Fibroblast of lung (primary cell): ENCODE measurements at regions not wholly inside any gene's neighbourhood (a gene's known extent, or its start where the extent isn't known, plus 50 kb on each side); places are given as distances from the start of the nearest gene placed in this dataset.

Experiments
- DNase-seq, 2 donors: peaks; one replicate each; pipeline versions ENCODE4 v3.0.0 to v3.0.0-alpha.2; 2010; ENCODE audit warnings: low read depth in 2 of 2
- H2AFZ ChIP-seq: 2 replicates; pipeline ENCODE4 v1.5.1; 2012; ENCODE audit warnings: low read length, control low read depth, inconsistent platforms
- H3K27ac ChIP-seq: 2 replicates; pipeline ENCODE4 v1.5.1; 2011; ENCODE audit warnings: low read length, control low read depth; ENCODE audit not compliant: insufficient read depth
- H3K27me3 ChIP-seq: 2 replicates; pipeline ENCODE4 v1.5.1; 2011; ENCODE audit warnings: mild to moderate bottlenecking, low read length; ENCODE audit not compliant: control insufficient read depth, insufficient read depth
- H3K36me3 ChIP-seq: 2 replicates; pipeline ENCODE4 v1.5.1; 2011; ENCODE audit warnings: low read length; ENCODE audit not compliant: control insufficient read depth, insufficient read depth
- H3K4me1 ChIP-seq: 2 replicates; pipeline ENCODE4 v1.5.1; 2011; ENCODE audit warnings: low read length; ENCODE audit not compliant: control insufficient read depth, insufficient read depth; ENCODE audit errors: extremely low read depth
- H3K4me2 ChIP-seq: 2 replicates; pipeline ENCODE4 v1.5.1; 2011; ENCODE audit warnings: low read length, control low read depth; ENCODE audit not compliant: insufficient read depth; ENCODE audit errors: extremely low read depth
- H3K4me3 ChIP-seq, 4 experiments: fragments of 200-600 bp in 1 of 4; sonication (generic) in 1 of 4; replicated peaks in 1 of 4; 2 replicates each; pipeline ENCODE4 v1.5.1; 2011 to 2016; ENCODE audit warnings: low read length in 4 of 4, low read depth in 3 of 4, mild to moderate bottlenecking in 3 of 4, control low read depth in 2 of 4, inconsistent platforms in 1 of 4, mixed read lengths in 1 of 4; ENCODE audit not compliant: insufficient read depth in 1 of 4; ENCODE audit errors: control extremely low read depth in 1 of 4
- H3K79me2 ChIP-seq: 2 replicates; pipeline ENCODE4 v1.5.1; 2012; ENCODE audit warnings: mild to moderate bottlenecking, low read length, inconsistent platforms; ENCODE audit not compliant: control insufficient read depth, insufficient read depth
- H3K9ac ChIP-seq: 2 replicates; pipeline ENCODE4 v1.5.1; 2011; ENCODE audit warnings: mild to moderate bottlenecking, low read length, control low read depth; ENCODE audit not compliant: insufficient read depth
- H3K9me3 ChIP-seq: 2 replicates; pipeline ENCODE4 v1.5.1; 2012; ENCODE audit warnings: low read depth, low read length; ENCODE audit not compliant: control insufficient read depth, insufficient read depth
- H4K20me1 ChIP-seq: 2 replicates; pipeline ENCODE4 v1.5.1; 2011; ENCODE audit warnings: low read length; ENCODE audit not compliant: control insufficient read depth, insufficient read depth; ENCODE audit errors: extremely low read depth
- EZH2 ChIP-seq: IDR thresholded peaks from 2 replicates; pipeline ENCODE4 v1.5.1; 2012; ENCODE audit warnings: low read length, control low read depth, mild to moderate bottlenecking; ENCODE audit errors: missing control alignments
- TF ChIP-seq, protein P1 (sequence below), 2 donors: IDR thresholded peaks in 1 of 2; conservative IDR thresholded peaks in 1 of 2; 1 replicate in 1 of 2; 2 replicates in 1 of 2; pipeline ENCODE4 v1.5.1; 2011 to 2012; ENCODE audit warnings: low read length in 2 of 2, control low read depth in 1 of 2, inconsistent platforms in 1 of 2, low read depth in 1 of 2, mild to moderate bottlenecking in 1 of 2

DNA sequence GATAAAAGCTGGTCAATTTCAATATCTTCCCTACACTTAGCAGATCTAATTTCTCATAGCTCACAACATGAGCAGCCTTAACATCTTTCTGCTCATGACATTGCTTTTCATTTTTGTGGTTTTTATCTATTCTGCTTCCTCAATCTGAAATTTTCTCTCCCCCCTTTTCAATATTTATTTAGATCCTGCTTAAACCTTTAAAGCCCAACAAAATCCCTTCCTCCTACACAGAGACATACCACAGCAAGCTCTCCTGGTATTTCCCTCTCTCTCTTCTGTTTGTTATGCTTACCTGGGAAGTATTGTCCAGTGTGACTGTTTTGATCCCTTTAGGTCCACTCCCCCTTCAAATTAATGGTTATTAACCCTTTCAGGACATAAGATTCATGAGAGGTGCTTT is 582.5 kb downstream of the RFPL4B start:
- H3K4me3 ChIP-seq = no peak overlapping the region
- TF ChIP-seq, protein P1, sequence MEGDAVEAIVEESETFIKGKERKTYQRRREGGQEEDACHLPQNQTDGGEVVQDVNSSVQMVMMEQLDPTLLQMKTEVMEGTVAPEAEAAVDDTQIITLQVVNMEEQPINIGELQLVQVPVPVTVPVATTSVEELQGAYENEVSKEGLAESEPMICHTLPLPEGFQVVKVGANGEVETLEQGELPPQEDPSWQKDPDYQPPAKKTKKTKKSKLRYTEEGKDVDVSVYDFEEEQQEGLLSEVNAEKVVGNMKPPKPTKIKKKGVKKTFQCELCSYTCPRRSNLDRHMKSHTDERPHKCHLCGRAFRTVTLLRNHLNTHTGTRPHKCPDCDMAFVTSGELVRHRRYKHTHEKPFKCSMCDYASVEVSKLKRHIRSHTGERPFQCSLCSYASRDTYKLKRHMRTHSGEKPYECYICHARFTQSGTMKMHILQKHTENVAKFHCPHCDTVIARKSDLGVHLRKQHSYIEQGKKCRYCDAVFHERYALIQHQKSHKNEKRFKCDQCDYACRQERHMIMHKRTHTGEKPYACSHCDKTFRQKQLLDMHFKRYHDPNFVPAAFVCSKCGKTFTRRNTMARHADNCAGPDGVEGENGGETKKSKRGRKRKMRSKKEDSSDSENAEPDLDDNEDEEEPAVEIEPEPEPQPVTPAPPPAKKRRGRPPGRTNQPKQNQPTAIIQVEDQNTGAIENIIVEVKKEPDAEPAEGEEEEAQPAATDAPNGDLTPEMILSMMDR (conservative IDR thresholded peaks at IDR 0.05 in 1 of 2, IDR thresholded peaks at IDR 0.05 in 1 of 2; ENCODE audit: low read depth in 1 of 2, low read length in 2 of 2) = no peak
- no peak for TF ChIP-seq EZH2
- no peak overlapping the region for H3K4me2 ChIP-seq

DNA sequence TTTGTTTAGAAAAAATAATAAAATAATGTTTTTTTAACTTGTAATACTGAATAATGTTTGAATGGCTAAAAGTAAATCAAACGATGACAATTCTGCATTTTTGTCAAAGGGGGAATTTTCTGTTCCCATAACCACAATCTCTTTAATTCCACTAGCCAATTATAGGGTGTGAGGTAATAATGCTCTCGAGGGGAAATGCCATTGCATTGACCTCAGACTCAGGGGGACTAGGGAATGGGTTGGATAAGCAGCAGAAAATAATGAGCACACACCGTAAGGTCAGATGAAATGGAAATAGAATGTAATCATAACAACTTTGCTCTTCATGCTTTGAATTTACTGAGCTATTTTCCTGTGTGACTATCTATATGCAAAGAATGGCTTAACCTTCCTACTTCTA is 584.7 kb downstream of the RFPL4B start:
- no peak overlapping the region for H2AFZ ChIP-seq
- no peaks in the 10 kb centered on the region for H3K36me3 ChIP-seq

More for the DNA sequence above, 582.5 kb downstream of the RFPL4B start:
- Histone ChIP-seq H3K79me2 (no peaks in the 10 kb centered on the region), H2AFZ (no peak overlapping the region), H3K4me1 (peaks cover 2% of the 10 kb centered on the region), H3K9ac (no peak overlapping the region), H3K27ac (no peak overlapping the region), H3K36me3 (no peaks in the 10 kb centered on the region), H3K9me3 (no peaks in the 10 kb centered on the region), H3K27me3 (no peaks in the 10 kb centered on the region), H4K20me1 (no peaks in the 10 kb centered on the region)
- DNase-seq = peak in 1 of 2 donors; percentile 53

DNA sequence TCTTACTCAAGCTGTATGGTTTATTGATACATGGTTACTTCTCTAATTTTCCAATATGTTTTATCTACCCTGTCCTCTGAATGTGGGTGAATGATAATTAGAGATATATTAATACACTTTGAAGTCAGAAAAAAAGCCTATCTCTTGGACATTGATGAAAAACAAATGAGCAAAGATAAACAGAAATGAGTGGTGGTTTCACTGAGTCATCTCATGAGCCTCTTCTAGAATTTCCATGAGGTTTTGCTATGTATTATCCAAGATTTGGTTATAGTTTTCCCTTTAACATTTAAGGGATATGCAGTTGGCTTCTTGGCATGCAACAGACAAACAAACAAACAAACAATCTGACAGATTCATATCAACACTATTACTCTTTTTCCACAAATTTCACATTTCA is 586.8 kb downstream of the RFPL4B start:
- no peak overlapping the region for H3K27ac ChIP-seq
- TF ChIP-seq, protein P1 (conservative IDR thresholded peaks at IDR 0.05 in 1 of 2, IDR thresholded peaks at IDR 0.05 in 1 of 2; ENCODE audit: low read depth in 1 of 2, low read length in 2 of 2) = no peak
- no peak for TF ChIP-seq EZH2
- H4K20me1 ChIP-seq = no peaks in the 10 kb centered on the region
- no peaks in the 10 kb centered on the region for H3K36me3 ChIP-seq
- H2AFZ ChIP-seq = no peak overlapping the region
- H3K9me3 ChIP-seq = no peaks in the 10 kb centered on the region
- H3K9ac ChIP-seq = no peak overlapping the region
- H3K79me2 ChIP-seq = no peaks in the 10 kb centered on the region
- H3K4me3 ChIP-seq = no peak overlapping the region
- DNase-seq = peak; percentile 23 to 54
- H3K4me1 ChIP-seq = peaks cover 9% of the 10 kb centered on the region
- no peak overlapping the region for H3K4me2 ChIP-seq
- no peaks in the 10 kb centered on the region for H3K27me3 ChIP-seq

More for the DNA sequence above, 584.7 kb downstream of the RFPL4B start:
- H3K4me3 ChIP-seq = no peak overlapping the region
- no peak overlapping the region for H3K27ac ChIP-seq
- H3K4me2 ChIP-seq = no peak overlapping the region
- no peaks in the 10 kb centered on the region for H3K27me3 ChIP-seq
- no peaks in the 10 kb centered on the region for H3K79me2 ChIP-seq
- H3K9ac ChIP-seq = no peak overlapping the region
- peaks cover 9% of the 10 kb centered on the region for H3K4me1 ChIP-seq
- H3K9me3 ChIP-seq = no peaks in the 10 kb centered on the region
- TF ChIP-seq, protein P1 (conservative IDR thresholded peaks at IDR 0.05 in 1 of 2, IDR thresholded peaks at IDR 0.05 in 1 of 2; ENCODE audit: low read depth in 1 of 2, low read length in 2 of 2) = no peak
- TF ChIP-seq EZH2 = no peak
- no peaks in the 10 kb centered on the region for H4K20me1 ChIP-seq
- DNase-seq = peak; percentile 12 to 90
